Hepatic stellate cell (primary cell): ENCODE measurements at regions not wholly inside any gene's neighbourhood (a gene's known extent, or its start where the extent isn't known, plus 50 kb on each side); places are given as distances from the start of the nearest gene placed in this dataset.

Source experiments
- DNase-seq: peaks from one replicate; pipeline ENCODE4 v3.0.0; 2011; ENCODE audit warnings: low spot score

- DNase-seq = no peak
Observed at GRCh38 chr14:87233806-87234384, 759.1 kb downstream of the GALC start.

GRCh38 chr14:87233266-87233665, 759.7 kb downstream of the GALC start:
- DNase-seq = no peak

- DNase-seq = no peak
Observed at GRCh38 chr14:87231336-87232026, 761.5 kb downstream of the GALC start.

- no peak for DNase-seq
Observed at GRCh38 chr14:87230726-87231125, 762.3 kb downstream of the GALC start.

- DNase-seq = no peak
Observed at GRCh38 chr14:87229131-87229530, 763.9 kb downstream of the GALC start.

- DNase-seq = no peak
Observed at GRCh38 chr14:87217023-87217422, 776.0 kb downstream of the GALC start.

GRCh38 chr14:87214558-87214957, 778.4 kb downstream of the GALC start:
- no peak for DNase-seq

- no peak for DNase-seq
Observed at GRCh38 chr14:87207756-87208155, 785.2 kb downstream of the GALC start.

GRCh38 chr14:87205811-87206210, 787.2 kb downstream of the GALC start:
- no peak for DNase-seq

GRCh38 chr14:87203346-87203745, 789.6 kb downstream of the GALC start:
- DNase-seq = no peak

GRCh38 chr14:87199381-87199780, 793.6 kb downstream of the GALC start:
- no peak for DNase-seq

GRCh38 chr14:87196436-87196835, 796.5 kb downstream of the GALC start:
- no peak for DNase-seq

- DNase-seq = no peak
Observed at GRCh38 chr14:87187786-87188185, 805.2 kb downstream of the GALC start.

- no peak for DNase-seq
Observed at GRCh38 chr14:87186737-87187136, 806.2 kb downstream of the GALC start.

GRCh38 chr14:87185961-87186560, 806.9 kb downstream of the GALC start:
- DNase-seq = no peak

- no peak for DNase-seq
Observed at GRCh38 chr14:87184180-87184579, 808.8 kb downstream of the GALC start.

- no peak for DNase-seq
Observed at GRCh38 chr14:87181288-87181687, 811.7 kb downstream of the GALC start.

- DNase-seq = no peak
Observed at GRCh38 chr14:87179936-87180335, 813.0 kb downstream of the GALC start.

GRCh38 chr14:87178277-87178676, 814.7 kb downstream of the GALC start:
- no peak for DNase-seq

GRCh38 chr14:87175175-87175574, 817.8 kb downstream of the GALC start:
- no peak for DNase-seq

GRCh38 chr14:87171141-87171540, 821.8 kb downstream of the GALC start:
- no peak for DNase-seq

- no peak for DNase-seq
Observed at GRCh38 chr14:87170179-87170578, 822.8 kb downstream of the GALC start.

- DNase-seq = no peak
Observed at GRCh38 chr14:87169362-87169761, 823.6 kb downstream of the GALC start.

- no peak for DNase-seq
Observed at GRCh38 chr14:87161502-87161901, 831.5 kb downstream of the GALC start.
